Suprapubic skin (tissue), 3 donors: ENCODE measurements at regions not wholly inside any gene's neighbourhood (a gene's known extent, or its start where the extent isn't known, plus 50 kb on each side); places are given as distances from the start of the nearest gene placed in this dataset.
"Not testable (repeated sequence)": the region's sequence is repeated elsewhere in the genome, so short reads cannot be mapped to it uniquely, and the experiment has no call there.

Experiments
- POLR2A ChIP-seq, 2 donors: fragments of 450-650 bp; IDR thresholded peaks; one replicate each; pipeline ENCODE4 v1.6.1; 2017; ENCODE audit warnings: antibody characterized with exemption in 2 of 2, mild to moderate bottlenecking in 2 of 2, moderate library complexity in 2 of 2
- TF ChIP-seq, protein P1 (sequence below), 2 donors: fragments of 200-600 bp in 1 of 2; fragments of 450-650 bp in 1 of 2; sonication (generic) in 1 of 2; IDR thresholded peaks; one replicate each; pipeline ENCODE4 v1.5.1; 2016 to 2019; ENCODE audit warnings: antibody characterized with exemption in 2 of 2, mild to moderate bottlenecking in 1 of 2, moderate library complexity in 1 of 2

DNA sequence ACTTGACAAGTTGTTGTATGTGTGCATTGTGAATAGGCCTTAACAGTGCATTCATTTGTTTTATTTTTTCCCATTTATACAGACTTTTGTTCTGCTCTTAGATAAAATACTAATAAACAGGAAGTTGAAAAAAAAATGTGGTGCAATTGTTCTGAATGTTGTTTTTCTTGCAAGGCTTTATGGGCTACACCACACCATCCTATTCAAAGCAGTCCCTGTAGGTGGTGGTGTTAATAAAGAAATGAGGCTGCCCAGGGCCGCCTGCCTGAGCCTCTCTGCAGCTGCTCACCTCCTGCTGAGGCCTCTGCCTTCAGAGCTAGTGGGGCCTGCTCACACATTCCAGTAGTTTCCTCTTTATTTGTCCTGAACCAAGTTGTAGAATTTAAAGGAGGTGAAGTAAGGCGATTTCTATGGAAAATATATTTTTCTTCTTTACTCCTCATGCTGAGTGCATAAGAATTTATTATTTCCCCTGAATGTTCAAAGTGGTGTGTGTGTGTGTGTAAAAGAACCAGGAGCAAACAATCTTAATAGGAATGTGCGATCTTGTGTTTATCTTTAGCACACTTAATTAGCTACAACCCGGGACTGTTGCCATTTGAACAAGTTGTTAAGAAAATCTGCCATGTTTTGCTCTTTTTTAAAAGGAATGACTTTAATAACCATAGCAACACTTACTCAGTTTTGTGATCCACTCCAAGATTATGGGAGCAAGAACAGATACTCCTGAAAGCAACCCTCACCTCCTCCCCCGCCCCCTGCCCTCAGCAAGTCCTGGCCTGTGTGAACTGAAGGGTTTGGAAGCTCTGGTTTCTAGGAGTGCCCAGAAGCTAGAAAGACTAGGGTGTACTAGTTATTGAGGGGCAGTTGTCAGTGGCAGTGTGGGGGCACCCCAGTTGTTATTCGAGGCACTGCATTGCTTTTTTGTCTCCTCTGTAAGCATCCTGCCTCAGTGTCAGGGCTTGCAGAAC is 251.6 kb upstream of the PLGLB2 start:
- TF ChIP-seq, protein P1, sequence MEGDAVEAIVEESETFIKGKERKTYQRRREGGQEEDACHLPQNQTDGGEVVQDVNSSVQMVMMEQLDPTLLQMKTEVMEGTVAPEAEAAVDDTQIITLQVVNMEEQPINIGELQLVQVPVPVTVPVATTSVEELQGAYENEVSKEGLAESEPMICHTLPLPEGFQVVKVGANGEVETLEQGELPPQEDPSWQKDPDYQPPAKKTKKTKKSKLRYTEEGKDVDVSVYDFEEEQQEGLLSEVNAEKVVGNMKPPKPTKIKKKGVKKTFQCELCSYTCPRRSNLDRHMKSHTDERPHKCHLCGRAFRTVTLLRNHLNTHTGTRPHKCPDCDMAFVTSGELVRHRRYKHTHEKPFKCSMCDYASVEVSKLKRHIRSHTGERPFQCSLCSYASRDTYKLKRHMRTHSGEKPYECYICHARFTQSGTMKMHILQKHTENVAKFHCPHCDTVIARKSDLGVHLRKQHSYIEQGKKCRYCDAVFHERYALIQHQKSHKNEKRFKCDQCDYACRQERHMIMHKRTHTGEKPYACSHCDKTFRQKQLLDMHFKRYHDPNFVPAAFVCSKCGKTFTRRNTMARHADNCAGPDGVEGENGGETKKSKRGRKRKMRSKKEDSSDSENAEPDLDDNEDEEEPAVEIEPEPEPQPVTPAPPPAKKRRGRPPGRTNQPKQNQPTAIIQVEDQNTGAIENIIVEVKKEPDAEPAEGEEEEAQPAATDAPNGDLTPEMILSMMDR (IDR thresholded peaks at IDR 0.05), result peak in 1 of 2 donors; percentile 8
- not testable (repeated sequence) for TF ChIP-seq POLR2A (IDR thresholded peaks at IDR 0.05)
